ENCODE measurements at regions not wholly inside any gene's neighbourhood (a gene's known extent, or its start where the extent isn't known, plus 50 kb on each side); places are given as distances from the start of the nearest gene placed in this dataset.

- TF ChIP-seq GATA3 (IDR thresholded peaks at IDR 0.05; ENCODE audit: low read depth, low read length) (no peak), GATA2 (IDR thresholded peaks at IDR 0.05; ENCODE audit: low read depth, low read length) (no peak)
Observed at GRCh38 chr2:82793711-82794435, 1665.2 kb downstream of the SUCLG1 start.

- TF ChIP-seq GATA2 (IDR thresholded peaks at IDR 0.05; ENCODE audit: low read depth, low read length) (no peak), GATA3 (IDR thresholded peaks at IDR 0.05; ENCODE audit: low read depth, low read length) (no peak)
Observed at GRCh38 chr2:82792316-82792715, 1666.8 kb downstream of the SUCLG1 start.

- TF ChIP-seq GATA2 (IDR thresholded peaks at IDR 0.05; ENCODE audit: low read depth, low read length) (no peak), GATA3 (IDR thresholded peaks at IDR 0.05; ENCODE audit: low read depth, low read length) (no peak)
Observed at GRCh38 chr2:82790206-82791021, 1668.7 kb downstream of the SUCLG1 start.

DNA sequence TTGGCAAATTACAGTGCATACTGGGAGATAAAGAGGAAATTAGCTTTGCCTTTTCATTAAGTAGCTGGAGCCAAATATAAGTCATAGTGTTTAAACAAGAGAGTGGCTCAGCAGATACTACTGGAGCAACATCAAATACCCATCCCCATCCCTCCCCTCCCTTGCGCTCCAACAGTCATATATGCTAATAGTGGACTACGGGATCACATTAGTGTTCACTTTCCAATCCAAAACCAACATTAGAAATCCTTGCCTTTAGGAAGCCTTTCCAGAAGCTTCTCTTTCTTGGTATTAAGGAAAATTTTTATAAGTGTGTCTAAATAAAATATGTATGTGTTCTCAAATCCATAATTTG is 1669.3 kb downstream of the SUCLG1 start:
- TF ChIP-seq GATA3 (IDR thresholded peaks at IDR 0.05; ENCODE audit: low read depth, low read length) (no peak), GATA2 (IDR thresholded peaks at IDR 0.05; ENCODE audit: low read depth, low read length) (no peak)

GRCh38 chr2:82781176-82781915 is 1677.7 kb downstream of the SUCLG1 start:
- no peak for TF ChIP-seq GATA2 (IDR thresholded peaks at IDR 0.05; ENCODE audit: low read depth, low read length)
- TF ChIP-seq GATA3 (IDR thresholded peaks at IDR 0.05; ENCODE audit: low read depth, low read length), result no peak

- no peak for TF ChIP-seq GATA2 (IDR thresholded peaks at IDR 0.05; ENCODE audit: low read depth, low read length)
Observed at GRCh38 chr2:82780050-82780449, 1679.0 kb downstream of the SUCLG1 start.

- TF ChIP-seq GATA3 (IDR thresholded peaks at IDR 0.05; ENCODE audit: low read depth, low read length) (no peak), GATA2 (IDR thresholded peaks at IDR 0.05; ENCODE audit: low read depth, low read length) (no peak)
Observed at GRCh38 chr2:82752396-82752795, 1706.7 kb downstream of the SUCLG1 start.

DNA sequence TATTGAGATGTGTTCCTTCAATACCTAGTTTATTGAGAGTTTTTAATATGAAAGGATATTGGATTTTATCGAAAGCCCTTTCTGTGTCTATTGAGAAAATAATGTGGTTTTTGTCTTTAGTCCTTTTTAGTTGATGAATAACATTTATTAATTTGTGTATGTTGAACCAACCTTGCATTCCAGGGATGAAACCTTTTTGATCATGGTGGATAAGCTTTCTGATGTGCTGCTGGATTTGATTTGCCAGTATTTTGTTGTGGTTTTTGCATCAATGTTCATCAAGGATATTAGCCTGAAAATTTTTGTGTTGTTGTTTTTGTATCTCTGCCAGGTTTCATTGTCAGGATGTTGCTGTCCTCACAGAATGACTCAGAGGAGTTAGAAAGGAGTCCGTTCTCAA is 1710.4 kb downstream of the SUCLG1 start:
- no peak for TF ChIP-seq GATA3 (IDR thresholded peaks at IDR 0.05; ENCODE audit: low read depth, low read length)
- no peak for TF ChIP-seq GATA2 (IDR thresholded peaks at IDR 0.05; ENCODE audit: low read depth, low read length)

- no peak for TF ChIP-seq GATA3 (IDR thresholded peaks at IDR 0.05; ENCODE audit: low read depth, low read length)
- TF ChIP-seq GATA2 (IDR thresholded peaks at IDR 0.05; ENCODE audit: low read depth, low read length), result no peak
Observed at GRCh38 chr2:82740527-82740926, 1718.6 kb downstream of the SUCLG1 start.

- TF ChIP-seq GATA3 (IDR thresholded peaks at IDR 0.05; ENCODE audit: low read depth, low read length) (no peak), GATA2 (IDR thresholded peaks at IDR 0.05; ENCODE audit: low read depth, low read length) (no peak)
Observed at GRCh38 chr2:82735336-82735735, 1723.7 kb downstream of the SUCLG1 start.

DNA sequence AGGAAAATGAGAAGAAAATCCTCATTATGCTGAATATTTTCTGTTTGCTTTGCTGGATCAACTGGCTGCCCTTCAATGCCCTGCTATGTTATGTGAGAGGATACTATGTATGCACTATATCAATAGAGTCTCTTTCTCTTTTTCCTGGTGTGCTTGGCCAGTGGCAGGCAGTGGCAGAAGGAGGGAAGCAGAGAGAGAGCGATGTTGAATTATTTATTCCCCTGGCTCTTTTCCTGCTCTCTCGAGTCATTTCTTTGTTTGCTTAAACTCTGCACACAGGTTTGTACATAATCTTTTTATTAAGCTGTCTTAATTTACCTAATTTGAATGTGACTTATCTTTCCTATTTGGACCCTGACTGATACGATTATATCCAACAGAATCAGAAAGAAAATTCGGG is 1727.3 kb downstream of the SUCLG1 start:
- TF ChIP-seq GATA3 (IDR thresholded peaks at IDR 0.05; ENCODE audit: low read depth, low read length), result no peak
- TF ChIP-seq GATA2 (IDR thresholded peaks at IDR 0.05; ENCODE audit: low read depth, low read length), result no peak

- TF ChIP-seq GATA3 (IDR thresholded peaks at IDR 0.05; ENCODE audit: low read depth, low read length) (no peak), GATA2 (IDR thresholded peaks at IDR 0.05; ENCODE audit: low read depth, low read length) (no peak)
Observed at GRCh38 chr2:82730811-82731210, 1728.3 kb downstream of the SUCLG1 start.

GRCh38 chr2:82728090-82728489 is 1731.0 kb downstream of the SUCLG1 start:
- TF ChIP-seq GATA3 (IDR thresholded peaks at IDR 0.05; ENCODE audit: low read depth, low read length) (no peak), GATA2 (IDR thresholded peaks at IDR 0.05; ENCODE audit: low read depth, low read length) (no peak)

DNA sequence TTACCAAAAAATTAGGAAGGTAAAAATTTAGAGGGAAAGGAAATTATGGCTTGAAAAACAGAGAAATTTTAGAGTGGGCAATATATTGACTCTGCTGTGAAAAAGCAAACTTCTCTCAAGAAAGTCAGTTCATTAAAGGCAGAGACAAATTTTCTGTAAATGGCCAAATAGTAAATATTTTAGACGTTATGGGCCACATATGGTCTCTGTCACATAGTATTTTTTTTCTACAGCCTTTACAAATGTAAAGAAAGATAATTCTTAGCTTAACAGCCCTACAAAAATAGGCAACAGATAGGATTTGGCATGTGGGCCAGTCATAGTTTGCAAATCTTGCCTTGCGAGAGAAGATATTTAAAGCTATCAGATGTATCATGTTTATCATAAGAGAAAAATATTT is 1750.4 kb downstream of the SUCLG1 start:
- no peak for TF ChIP-seq GATA3 (IDR thresholded peaks at IDR 0.05; ENCODE audit: low read depth, low read length)
- no peak for TF ChIP-seq GATA2 (IDR thresholded peaks at IDR 0.05; ENCODE audit: low read depth, low read length)

Measured in SH-SY5Y (cell line).